Psoas muscle (tissue), 7 donors: ENCODE measurements at regions not wholly inside any gene's neighbourhood (a gene's known extent, or its start where the extent isn't known, plus 50 kb on each side); places are given as distances from the start of the nearest gene placed in this dataset.

Experiments
- ATAC-seq, 4 donors: fragments of 200-7000 bp; cut with Tn5 transposase; one replicate each; pipeline ENCODE4 v1.9.1; 2020; ENCODE audit warnings: moderate library complexity in 3 of 4, mild to moderate bottlenecking in 2 of 4
- DNase-seq, 2 donors: peaks; one replicate each; pipeline ENCODE4 v3.0.0-alpha.2; 2020
- H3K27ac ChIP-seq: fragments of 200-600 bp; one replicate; pipeline ENCODE4 v1.8.0; 2022
- H3K27me3 ChIP-seq, 3 donors: fragments of 200-600 bp in 1 of 3; one replicate each; pipeline versions ENCODE4 v1.6.1 to v1.8.0; 2013 to 2022; ENCODE audit warnings: low read length in 2 of 3, mild to moderate bottlenecking in 2 of 3, moderate library complexity in 1 of 3; ENCODE audit not compliant: insufficient read depth in 3 of 3
- H3K36me3 ChIP-seq, 2 donors: fragments of 200-600 bp in 1 of 2; one replicate each; pipeline versions ENCODE4 v1.6.1 to v1.8.0; 2013 to 2022; ENCODE audit warnings: low read depth in 1 of 2, mild to moderate bottlenecking in 1 of 2, moderate library complexity in 1 of 2; ENCODE audit not compliant: insufficient read depth in 1 of 2
- H3K4me1 ChIP-seq: fragments of 200-600 bp; one replicate; pipeline ENCODE4 v1.8.0; 2022
- H3K4me3 ChIP-seq: fragments of 200-600 bp; one replicate; pipeline ENCODE4 v1.8.0; 2022; ENCODE audit warnings: mild to moderate bottlenecking
- H3K9me3 ChIP-seq: fragments of 200-600 bp; one replicate; pipeline ENCODE4 v1.8.0; 2022
- CTCF ChIP-seq: fragments of 200-600 bp; IDR thresholded peaks from one replicate; pipeline ENCODE4 v1.8.0; 2022; ENCODE audit warnings: antibody characterized with exemption
- WGBS, 3 donors: extraction: QIAGEN DNeasy Blood & Tissue Kit; methylation state at CpG; one replicate each; pipeline versions ENCODE4 v1.1.6 to v1.1.7; 2013; 5-methylcytosine and 5-hydroxymethylcytosine counted together
- intact Hi-C, 2 donors: fragments of 100-400 bp; cut with DNase I; formaldehyde crosslinking; loops; one replicate each; pipeline versions ENCODE4 v1.11.0 to v1.14.2; 2022
- donor health status: healthy with polysubstance abuse.
- donor health status: DM: no; HTN: no; CAD: no; lungs with moderate emphysema.
- donor health status: Bipolar disorder and iron deficiency.
- donor health status: healthy.
- donor health status: DM: yes; HTN: yes; CAD: no.
- donor health status: DM: no; HTN: no; CAD: no.
- donor health status: DM: yes; HTN: yes; CAD: no.

DNA sequence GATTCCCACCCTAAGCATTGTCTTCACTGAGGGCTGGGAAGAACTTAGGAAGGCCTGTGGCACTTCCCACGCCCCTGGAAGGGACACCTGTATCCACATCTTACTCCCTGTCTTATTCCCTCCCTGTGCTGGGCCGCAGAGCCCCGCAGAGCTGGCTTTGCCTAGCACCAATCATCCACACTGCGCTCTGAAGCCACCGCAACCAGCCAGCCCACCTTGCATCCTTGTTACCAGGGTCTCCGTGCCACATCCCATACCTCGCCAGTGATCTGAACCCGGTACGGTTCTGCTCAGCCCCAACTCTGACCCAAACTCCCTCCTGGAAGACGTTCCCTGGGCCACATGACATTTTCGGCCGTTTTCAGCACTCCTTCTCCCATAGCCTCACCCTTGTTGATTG lies 101.4 kb upstream of the PITRM1 start:
- peaks cover 0 to 1% (median 0%) of the 10 kb centered on the region in 3 donors for H3K27me3 ChIP-seq
- no peak overlapping the region for H3K27ac ChIP-seq
- WGBS, 3 donors: 86 to 95% (median 89%) methylated on average over 12 of the region's 12 CpGs
- intact Hi-C loops: no loop called here
- H3K36me3 ChIP-seq: no peaks in the 10 kb centered on the region
- no peaks in the 10 kb centered on the region for H3K9me3 ChIP-seq
- ATAC-seq (no peak), DNase-seq (no peak)
- H3K4me3 ChIP-seq: no peak overlapping the region
- no peak for TF ChIP-seq CTCF
- H3K4me1 ChIP-seq: no peaks in the 10 kb centered on the region

GRCh38 chr10:3272300-3272699 lies 99.7 kb upstream of the PITRM1 start:
- intact Hi-C loops: no loop called here
- DNase-seq (no peak), ATAC-seq (no peak)
- Histone ChIP-seq H3K27me3 (peaks cover 0 to 1% (median 0%) of the 10 kb centered on the region in 3 donors), H3K36me3 (no peaks in the 10 kb centered on the region), H3K9me3 (no peaks in the 10 kb centered on the region), H3K4me3 (no peak overlapping the region), H3K27ac (no peak overlapping the region), H3K4me1 (no peaks in the 10 kb centered on the region)
- 79 to 85% (median 84%) methylated on average over 5 of the region's 5 CpGs for WGBS, 3 donors
- TF ChIP-seq CTCF: no peak

DNA sequence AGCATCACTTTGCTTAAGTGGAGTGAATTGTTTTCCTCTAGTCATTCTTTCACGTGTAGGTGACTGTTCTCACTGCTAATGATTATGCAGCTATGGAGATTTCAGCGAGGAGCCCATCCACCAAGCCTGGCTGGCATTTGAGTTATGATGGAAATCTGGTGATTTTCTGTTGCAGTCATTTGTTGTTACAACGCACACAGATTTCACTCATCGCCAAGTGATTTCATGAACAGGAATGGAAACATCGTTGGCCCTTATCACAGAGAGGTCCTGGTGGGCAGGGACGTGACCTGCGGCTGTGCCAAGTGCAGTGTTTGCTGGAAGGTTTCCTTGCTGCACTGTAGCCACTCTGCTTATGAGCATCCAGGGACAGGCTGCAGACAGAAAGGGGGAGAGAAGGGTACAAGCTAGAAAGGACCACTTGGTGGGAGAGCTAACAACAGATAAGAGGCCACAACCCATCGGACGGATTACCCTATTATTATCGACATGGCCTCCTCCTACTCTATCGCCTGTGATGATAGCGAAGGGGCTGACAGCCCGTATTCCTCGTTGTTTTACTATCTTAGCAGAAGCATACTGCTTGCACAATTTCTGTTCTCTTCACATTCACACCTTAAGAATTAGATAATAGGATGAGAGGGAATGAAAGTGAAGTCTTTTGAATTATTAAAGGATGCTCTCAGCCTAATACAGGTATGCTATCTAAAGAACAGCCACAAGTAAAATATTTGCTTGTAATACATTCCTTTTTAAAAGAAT lies 99.0 kb upstream of the PITRM1 start:
- Histone ChIP-seq H3K27ac (no peak overlapping the region), H3K27me3 (peaks cover 0 to 1% (median 0%) of the 10 kb centered on the region in 3 donors), H3K9me3 (no peaks in the 10 kb centered on the region), H3K36me3 (no peaks in the 10 kb centered on the region), H3K4me1 (no peaks in the 10 kb centered on the region), H3K4me3 (no peak overlapping the region)
- no peak for TF ChIP-seq CTCF
- ATAC-seq (no peak), DNase-seq (no peak)
- intact Hi-C loops: no loop called here
- 84 to 88% (median 86%) methylated on average over 14 of the region's 14 CpGs for WGBS, 3 donors

GRCh38 chr10:3270577-3271316 lies 98.2 kb upstream of the PITRM1 start:
- WGBS, 3 donors: 84 to 89% (median 86%) methylated on average over 18 of the region's 18 CpGs
- intact Hi-C loops: no loop called here
- H3K9me3 ChIP-seq: no peaks in the 10 kb centered on the region
- no peaks in the 10 kb centered on the region for H3K36me3 ChIP-seq
- H3K4me1 ChIP-seq: no peaks in the 10 kb centered on the region
- DNase-seq (no peak), ATAC-seq (no peak)
- no peak overlapping the region for H3K4me3 ChIP-seq
- no peak overlapping the region for H3K27ac ChIP-seq
- peaks cover 0 to 1% (median 0%) of the 10 kb centered on the region in 3 donors for H3K27me3 ChIP-seq
- TF ChIP-seq CTCF: no peak
